SJCRH30 (cell line): ENCODE measurements at regions not wholly inside any gene's neighbourhood (a gene's known extent, or its start where the extent isn't known, plus 50 kb on each side); places are given as distances from the start of the nearest gene placed in this dataset.
"Not testable (repeated sequence)": the region's sequence is repeated elsewhere in the genome, so short reads cannot be mapped to it uniquely, and the experiment has no call there.

Experiments
- DNase-seq, 2 experiments: peaks; one replicate each; pipeline ENCODE4 v3.0.0-alpha.2; 2015 to 2020
- H3K27ac ChIP-seq: fragments of 250-450 bp; sonication (Bioruptor Pico); 2 replicates; pipeline ENCODE4 v1.5.1; 2020; ENCODE audit warnings: mild to moderate bottlenecking, moderate library complexity
- H3K27me3 ChIP-seq: fragments of 250-450 bp; sonication (Bioruptor Pico); 2 replicates; pipeline ENCODE4 v1.5.1; 2020; ENCODE audit warnings: mild to moderate bottlenecking, moderate library complexity
- H3K36me3 ChIP-seq: fragments of 250-450 bp; sonication (Bioruptor Pico); 2 replicates; pipeline ENCODE4 v1.5.1; 2020; ENCODE audit warnings: mild to moderate bottlenecking, moderate library complexity
- H3K4me1 ChIP-seq: fragments of 250-450 bp; sonication (Bioruptor Pico); 2 replicates; pipeline ENCODE4 v1.5.1; 2020; ENCODE audit warnings: mild to moderate bottlenecking, moderate library complexity
- H3K4me3 ChIP-seq: fragments of 250-450 bp; sonication (Bioruptor Pico); 2 replicates; pipeline ENCODE4 v1.5.1; 2020; ENCODE audit warnings: mild to moderate bottlenecking, moderate library complexity
- H3K9me3 ChIP-seq: fragments of 250-450 bp; sonication (Bioruptor Pico); replicated peaks from 2 replicates; pipeline ENCODE4 v1.5.1; 2020; ENCODE audit warnings: mild to moderate bottlenecking, moderate library complexity

- Histone ChIP-seq H3K4me1 (peaks cover 2% of the 10 kb centered on the region), H3K27me3 (peaks cover 8% of the 10 kb centered on the region; the same call in 1 of the 2 replicates), H3K27ac (no peak overlapping the region), H3K9me3 (no peaks in the 10 kb centered on the region; the same call in 1 of the 2 replicates), H3K4me3 (no peak overlapping the region), H3K36me3 (no peaks in the 10 kb centered on the region)
- DNase-seq = no peak
Measured at GRCh38 chr2:52423655-52424054, 1343.9 kb upstream of the CHAC2 start.

- DNase-seq = no peak
- peaks cover 8% of the 10 kb centered on the region; the same call in 1 of the 2 replicates for H3K27me3 ChIP-seq
- H3K9me3 ChIP-seq = no peaks in the 10 kb centered on the region; the same call in 1 of the 2 replicates
- no peak overlapping the region for H3K27ac ChIP-seq
- H3K4me1 ChIP-seq = peaks cover 2% of the 10 kb centered on the region
- H3K36me3 ChIP-seq = no peaks in the 10 kb centered on the region
- H3K4me3 ChIP-seq = no peak overlapping the region
Measured at GRCh38 chr2:52423111-52423510, 1344.5 kb upstream of the CHAC2 start.

- peak in 1 of 2 experiments; percentile 29 for DNase-seq
- Histone ChIP-seq H3K4me3 (no peak overlapping the region), H3K4me1 (no peaks in the 10 kb centered on the region), H3K27ac (no peak overlapping the region), H3K9me3 (no peaks in the 10 kb centered on the region), H3K36me3 (no peaks in the 10 kb centered on the region), H3K27me3 (peaks cover 7% of the 10 kb centered on the region; the same call in 1 of the 2 replicates)
Measured at GRCh38 chr2:52416340-52416739, 1351.3 kb upstream of the CHAC2 start.

GRCh38 chr2:52414561-52415295 lies 1352.9 kb upstream of the CHAC2 start:
- no peaks in the 10 kb centered on the region for H3K4me1 ChIP-seq
- no peak for DNase-seq
- no peak overlapping the region for H3K27ac ChIP-seq

GRCh38 chr2:52409308-52410118 lies 1358.1 kb upstream of the CHAC2 start:
- DNase-seq = peak; percentile 25 to 27
- H3K4me3 ChIP-seq, H3K36me3 ChIP-seq, H3K4me1 ChIP-seq, H3K27me3 ChIP-seq, H3K9me3 ChIP-seq, H3K27ac ChIP-seq: not testable (repeated sequence)

More at GRCh38 chr2:52414561-52415295, 1352.9 kb upstream of the CHAC2 start:
- Histone ChIP-seq H3K36me3 (no peaks in the 10 kb centered on the region), H3K4me3 (no peak overlapping the region), H3K9me3 (no peaks in the 10 kb centered on the region), H3K27me3 (peaks cover 7% of the 10 kb centered on the region; the same call in 1 of the 2 replicates)

- Histone ChIP-seq H3K4me1 (no peaks in the 10 kb centered on the region), H3K27ac (no peak overlapping the region)
Measured at GRCh38 chr2:52405980-52406379, 1361.6 kb upstream of the CHAC2 start.

GRCh38 chr2:52404866-52405265 lies 1362.7 kb upstream of the CHAC2 start:
- H3K4me3 ChIP-seq = no peak overlapping the region
- H3K36me3 ChIP-seq = no peaks in the 10 kb centered on the region
- no peaks in the 10 kb centered on the region for H3K27me3 ChIP-seq
- H3K9me3 ChIP-seq = no peaks in the 10 kb centered on the region
- no peak overlapping the region for H3K27ac ChIP-seq
- DNase-seq = no peak
- no peaks in the 10 kb centered on the region for H3K4me1 ChIP-seq

More at GRCh38 chr2:52405980-52406379, 1361.6 kb upstream of the CHAC2 start:
- Histone ChIP-seq H3K9me3 (no peaks in the 10 kb centered on the region), H3K4me3 (no peak overlapping the region), H3K36me3 (no peaks in the 10 kb centered on the region), H3K27me3 (no peaks in the 10 kb centered on the region)
- DNase-seq = no peak

- Histone ChIP-seq H3K27me3 (no peaks in the 10 kb centered on the region), H3K36me3 (no peaks in the 10 kb centered on the region), H3K27ac (no peak overlapping the region), H3K9me3 (no peaks in the 10 kb centered on the region), H3K4me3 (no peak overlapping the region), H3K4me1 (no peaks in the 10 kb centered on the region)
- DNase-seq = no peak
Measured at GRCh38 chr2:52404046-52404445, 1363.6 kb upstream of the CHAC2 start.

- no peak for DNase-seq
- Histone ChIP-seq H3K27ac (no peak overlapping the region), H3K36me3 (no peaks in the 10 kb centered on the region), H3K27me3 (no peaks in the 10 kb centered on the region), H3K4me1 (no peaks in the 10 kb centered on the region), H3K9me3 (no peaks in the 10 kb centered on the region), H3K4me3 (no peak overlapping the region)
Measured at GRCh38 chr2:52402128-52402527, 1365.5 kb upstream of the CHAC2 start.

GRCh38 chr2:52396836-52397235 lies 1364.9 kb upstream of the NRXN1 start:
- no peaks in the 10 kb centered on the region for H3K4me1 ChIP-seq
- no peaks in the 10 kb centered on the region for H3K27me3 ChIP-seq
- no peaks in the 10 kb centered on the region for H3K9me3 ChIP-seq
- no peak overlapping the region for H3K27ac ChIP-seq
- H3K36me3 ChIP-seq = no peaks in the 10 kb centered on the region
- H3K4me3 ChIP-seq = no peak overlapping the region
- no peak for DNase-seq

- H3K36me3 ChIP-seq = no peaks in the 10 kb centered on the region
- H3K4me3 ChIP-seq = no peak overlapping the region
- H3K27me3 ChIP-seq = no peaks in the 10 kb centered on the region
- no peak overlapping the region for H3K27ac ChIP-seq
- H3K4me1 ChIP-seq = no peaks in the 10 kb centered on the region
- H3K9me3 ChIP-seq = no peaks in the 10 kb centered on the region
- DNase-seq = no peak
Measured at GRCh38 chr2:52395912-52396311, 1364.0 kb upstream of the NRXN1 start.

GRCh38 chr2:52391621-52392020 lies 1359.7 kb upstream of the NRXN1 start:
- Histone ChIP-seq H3K4me1 (no peaks in the 10 kb centered on the region), H3K36me3 (no peaks in the 10 kb centered on the region), H3K4me3 (no peak overlapping the region), H3K27me3 (no peaks in the 10 kb centered on the region), H3K9me3 (no peaks in the 10 kb centered on the region), H3K27ac (no peak overlapping the region)
- no peak for DNase-seq

GRCh38 chr2:52390651-52391050 lies 1358.7 kb upstream of the NRXN1 start:
- Histone ChIP-seq H3K9me3 (no peaks in the 10 kb centered on the region), H3K36me3 (no peaks in the 10 kb centered on the region), H3K27me3 (no peaks in the 10 kb centered on the region), H3K4me3 (no peak overlapping the region), H3K27ac (no peak overlapping the region), H3K4me1 (no peaks in the 10 kb centered on the region)
- no peak for DNase-seq

- Histone ChIP-seq H3K4me1 (no peaks in the 10 kb centered on the region), H3K9me3 (no peaks in the 10 kb centered on the region), H3K27ac (no peak overlapping the region), H3K27me3 (no peaks in the 10 kb centered on the region), H3K36me3 (no peaks in the 10 kb centered on the region), H3K4me3 (no peak overlapping the region)
- DNase-seq = no peak
Measured at GRCh38 chr2:52387937-52388590, 1356.1 kb upstream of the NRXN1 start.

- Histone ChIP-seq H3K9me3 (no peaks in the 10 kb centered on the region), H3K27me3 (no peaks in the 10 kb centered on the region), H3K4me1 (no peaks in the 10 kb centered on the region), H3K36me3 (no peaks in the 10 kb centered on the region), H3K4me3 (no peak overlapping the region), H3K27ac (no peak overlapping the region)
- no peak for DNase-seq
Measured at GRCh38 chr2:52386433-52387030, 1354.6 kb upstream of the NRXN1 start.
